NCI-H2196 treated with DMSO at 0.1 percent for 48 hours (cell line): ENCODE measurements at regions not wholly inside any gene's neighbourhood (a gene's known extent, or its start where the extent isn't known, plus 50 kb on each side); places are given as distances from the start of the nearest gene placed in this dataset.
"Not testable (repeated sequence)": the region's sequence is repeated elsewhere in the genome, so short reads cannot be mapped to it uniquely, and the experiment has no call there.

Source experiments
- DNase-seq: peaks from one replicate; lab custom pipeline; 2025; ENCODE audit not compliant: unreplicated experiment; lab: John Stamatoyannopoulos, UW

DNA sequence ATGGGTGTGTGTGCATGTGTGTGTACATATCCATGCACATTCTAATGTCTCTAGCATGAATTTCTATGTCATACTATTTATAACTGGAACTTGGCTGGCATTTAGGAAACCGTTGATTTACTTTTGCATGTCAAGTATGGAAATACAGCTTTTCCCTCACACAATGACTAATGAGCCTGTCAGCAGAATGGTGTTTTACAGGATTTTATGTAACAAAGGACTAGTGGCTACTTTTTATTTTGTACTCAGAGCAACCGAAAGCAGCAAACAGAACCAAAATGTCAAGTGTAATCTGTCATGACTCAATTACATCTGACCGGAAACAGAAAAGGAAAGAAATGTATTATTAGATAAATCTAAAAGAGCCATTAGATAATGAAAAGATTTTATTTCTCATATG is 1911.5 kb upstream of the AGA start:
- no peak for DNase-seq

DNA sequence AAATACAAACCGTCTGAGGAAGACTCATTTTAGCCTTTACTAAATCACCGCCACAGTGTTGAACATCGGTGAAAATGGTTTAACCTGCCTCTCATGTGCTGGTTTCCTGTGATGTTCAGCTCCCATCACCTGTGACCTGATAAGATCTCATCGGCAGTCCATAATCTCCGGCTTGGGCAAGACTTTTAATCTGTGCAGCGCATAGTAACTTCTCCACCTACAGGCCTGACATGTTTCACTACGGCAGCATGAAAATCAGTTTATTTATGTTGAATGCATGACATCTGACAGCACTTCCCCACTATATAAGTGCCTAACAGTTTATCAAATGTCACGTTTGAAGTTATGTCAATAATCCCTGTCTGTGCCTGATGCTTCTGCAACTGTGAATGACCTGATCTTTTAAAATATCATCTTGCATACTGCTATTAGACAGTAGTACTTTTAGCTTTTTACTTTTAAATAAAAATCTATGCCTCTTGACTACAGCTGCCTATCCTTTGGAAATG is 1919.8 kb upstream of the AGA start:
- DNase-seq: no peak

DNA sequence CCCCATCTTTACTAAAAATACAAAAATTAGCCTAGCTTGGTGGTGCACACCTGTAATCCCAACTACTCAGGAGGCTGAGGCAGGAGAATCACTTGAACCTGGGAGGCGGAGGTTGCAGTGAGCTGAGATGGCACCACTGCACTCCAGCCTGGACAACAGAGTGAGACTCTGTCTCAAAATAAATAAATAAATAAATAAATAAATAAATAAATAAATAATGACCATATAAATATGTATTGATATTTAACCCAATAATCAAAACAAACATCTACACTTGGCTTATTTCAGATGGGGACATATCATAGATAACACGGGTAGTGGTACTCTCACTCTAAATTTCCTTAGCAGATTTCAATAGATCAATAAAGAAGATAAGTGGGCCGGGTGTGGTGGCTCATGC is 1923.7 kb upstream of the AGA start:
- not testable (repeated sequence) for DNase-seq

DNA sequence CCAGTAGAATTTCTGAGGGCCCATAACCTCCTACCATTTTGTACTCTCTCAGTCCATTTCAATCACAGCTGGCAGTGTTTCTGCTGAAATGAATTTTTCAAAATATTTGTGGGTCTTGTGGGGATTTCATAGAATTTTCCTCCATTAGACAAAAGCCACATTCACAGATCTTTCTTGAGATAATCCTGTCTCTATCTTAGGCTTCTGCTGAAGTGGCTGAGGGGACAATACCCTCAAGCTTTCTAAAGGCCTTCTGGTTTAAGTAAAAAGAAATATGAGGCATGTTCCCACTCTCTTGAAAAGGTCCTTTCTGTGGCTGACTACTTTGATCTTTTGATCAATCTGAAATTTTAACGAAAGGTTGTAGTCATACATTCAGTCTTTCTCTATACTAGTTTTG is 1930.0 kb upstream of the AGA start:
- DNase-seq: no peak

DNA sequence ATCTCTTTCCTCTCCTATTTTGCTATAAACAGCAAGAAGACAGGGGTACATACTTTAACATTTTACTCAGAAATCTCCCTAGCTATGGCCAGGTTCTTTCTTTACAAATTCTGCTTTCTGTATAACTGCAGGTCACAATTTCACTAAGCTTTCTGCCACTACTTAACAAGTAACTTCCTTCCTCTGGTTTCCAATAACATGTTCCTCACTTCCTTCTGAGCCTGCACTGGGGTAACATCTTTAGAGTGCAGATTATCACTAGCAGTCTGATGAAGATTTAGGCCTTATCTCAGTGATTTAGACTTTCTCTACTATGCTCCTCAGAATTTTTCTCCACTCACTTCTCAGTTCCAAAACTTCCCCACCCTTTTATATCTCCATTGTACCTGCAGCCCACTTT is 1930.5 kb upstream of the AGA start:
- no peak for DNase-seq

DNA sequence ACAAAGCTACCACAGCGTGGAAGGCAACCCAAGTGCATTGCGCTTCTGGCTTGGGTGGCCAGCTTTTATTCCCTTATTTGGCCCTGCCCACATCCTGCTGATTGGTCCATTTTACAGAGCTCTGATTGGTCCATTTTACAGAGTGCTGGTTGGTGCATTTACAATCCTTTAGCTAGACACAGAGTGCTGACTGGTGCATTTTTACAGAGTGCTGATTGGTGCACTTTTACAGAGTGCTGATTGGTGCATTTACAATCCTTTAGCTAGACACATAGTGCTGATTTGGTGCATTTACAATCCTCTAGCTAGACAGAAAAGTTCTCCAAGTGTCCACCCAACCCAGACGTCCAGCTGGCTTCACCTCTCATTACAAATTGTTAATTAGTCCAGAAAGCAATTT is 1936.6 kb upstream of the AGA start:
- DNase-seq: not testable (repeated sequence)

DNA sequence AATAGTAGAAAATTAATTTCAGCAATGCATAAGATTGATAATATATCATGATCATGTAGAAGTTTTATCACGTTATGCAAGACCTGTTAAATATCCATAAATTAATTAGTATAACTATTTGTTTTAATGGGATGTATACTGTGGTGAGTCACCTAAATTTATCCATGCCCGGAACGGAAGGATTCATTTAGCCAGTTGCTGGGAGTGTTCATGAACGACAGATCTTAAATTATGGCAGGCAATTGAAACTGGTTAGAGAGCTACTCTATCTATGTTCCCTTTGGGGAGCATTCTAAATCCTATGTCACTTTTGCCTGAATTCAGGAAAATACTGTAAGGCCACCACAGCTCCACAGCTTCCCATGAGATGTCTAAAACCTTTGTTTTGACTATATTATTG is 1950.5 kb upstream of the AGA start:
- no peak for DNase-seq

DNA sequence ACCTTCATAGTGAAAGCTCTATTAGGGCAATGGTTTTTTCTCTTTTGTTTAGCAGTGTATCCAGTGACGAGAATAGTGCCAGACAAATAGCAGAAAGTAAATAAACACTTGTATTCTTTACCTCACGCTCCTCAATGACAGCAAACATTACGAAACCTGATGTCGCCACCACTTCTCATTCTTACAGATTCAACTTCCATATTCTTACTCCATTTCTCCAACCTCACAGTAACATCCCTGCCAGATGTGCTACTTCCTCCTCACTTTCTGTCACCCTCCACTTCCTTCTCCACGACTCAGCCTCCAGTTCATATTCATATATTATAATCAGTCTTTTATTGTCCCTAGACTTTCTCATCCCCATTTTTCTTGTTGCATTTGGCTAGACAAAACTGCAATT is 1956.2 kb upstream of the AGA start:
- DNase-seq: no peak

DNA sequence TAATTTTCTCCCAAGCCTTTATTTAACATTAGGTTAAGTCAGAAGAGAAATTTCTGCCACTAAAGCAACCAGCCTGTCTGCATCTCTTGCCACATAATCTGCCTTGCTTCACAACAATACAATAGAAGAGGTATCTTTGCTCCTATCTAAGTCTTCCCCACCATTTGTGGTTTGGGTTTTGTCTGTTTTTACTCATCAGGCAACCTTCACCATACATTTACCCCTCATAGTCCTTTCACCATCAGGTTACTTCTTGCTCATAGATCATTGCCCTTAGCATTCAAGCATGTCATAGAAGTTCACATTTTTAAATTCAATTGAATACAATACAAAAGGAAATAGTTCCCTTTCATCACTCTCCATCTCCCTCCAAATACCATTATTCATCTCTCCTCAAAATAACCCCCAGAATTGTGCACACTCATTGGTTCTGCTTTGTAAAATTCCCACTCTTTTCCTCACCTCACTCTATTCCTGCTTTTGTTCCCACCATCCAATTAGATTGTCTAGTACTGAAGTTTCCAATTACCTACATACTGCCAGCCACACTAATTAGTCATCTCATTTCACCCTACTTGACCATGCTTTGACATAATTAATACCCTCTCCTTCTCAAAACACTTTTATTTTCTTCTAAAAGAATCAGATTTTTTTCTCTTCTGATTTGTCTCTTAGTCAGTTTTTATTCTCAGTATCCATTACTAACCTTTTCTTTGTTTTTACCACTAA is 1957.0 kb upstream of the AGA start:
- no peak for DNase-seq

DNA sequence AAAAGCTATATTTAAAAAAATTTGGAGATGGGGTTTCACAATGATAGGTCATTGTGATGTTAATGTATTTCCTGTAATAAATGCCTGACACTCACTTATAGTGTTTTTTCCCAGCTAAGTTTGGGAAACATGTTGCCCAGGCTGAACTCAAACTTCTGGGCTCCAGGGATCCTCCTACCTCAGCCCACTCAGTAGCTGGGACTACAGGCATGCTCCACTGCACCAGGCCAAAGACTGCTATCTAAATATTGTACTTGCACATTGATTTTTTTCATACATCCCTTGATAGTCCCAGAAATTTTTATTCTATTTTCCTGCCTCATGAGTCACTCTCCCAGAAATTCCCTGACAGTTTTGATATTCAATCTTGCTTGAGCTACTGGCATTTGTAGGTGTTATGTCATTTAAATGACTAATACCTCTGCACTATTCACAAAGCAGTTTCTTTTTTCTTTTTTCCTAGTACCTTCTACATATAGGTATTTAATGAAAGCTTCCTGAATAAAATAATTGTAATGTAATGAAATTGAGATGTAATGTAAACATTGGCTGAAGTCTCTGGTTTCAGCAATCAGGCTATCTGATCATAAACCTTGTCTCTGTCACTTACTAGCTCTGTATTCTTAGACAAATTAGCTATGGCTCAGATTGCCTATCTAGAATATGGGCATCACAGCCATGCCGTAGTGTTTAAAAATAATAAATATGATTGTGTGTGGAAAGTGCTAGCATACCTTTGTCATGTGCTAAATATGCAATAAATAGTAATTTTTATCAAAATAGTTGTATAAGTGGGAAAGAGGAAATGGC is 1973.0 kb upstream of the AGA start:
- no peak for DNase-seq

DNA sequence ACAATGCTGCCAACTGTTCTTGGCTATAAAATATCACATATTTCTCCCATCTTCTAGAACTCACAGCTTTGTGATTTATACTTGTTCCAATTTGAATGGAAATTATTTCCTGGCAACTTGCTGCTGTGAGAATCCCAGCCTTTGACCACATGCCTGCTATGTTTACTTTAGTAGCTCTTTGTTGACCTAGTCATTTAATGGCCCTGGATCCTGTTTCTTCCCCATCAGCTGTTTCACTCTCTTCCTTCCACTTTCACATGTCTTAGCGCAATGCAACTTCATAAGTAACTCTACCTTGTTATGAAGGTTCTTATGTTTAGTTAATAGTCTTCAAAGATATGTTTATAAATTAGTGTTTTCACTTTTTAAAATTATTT is 1973.6 kb upstream of the AGA start:
- DNase-seq: no peak

DNA sequence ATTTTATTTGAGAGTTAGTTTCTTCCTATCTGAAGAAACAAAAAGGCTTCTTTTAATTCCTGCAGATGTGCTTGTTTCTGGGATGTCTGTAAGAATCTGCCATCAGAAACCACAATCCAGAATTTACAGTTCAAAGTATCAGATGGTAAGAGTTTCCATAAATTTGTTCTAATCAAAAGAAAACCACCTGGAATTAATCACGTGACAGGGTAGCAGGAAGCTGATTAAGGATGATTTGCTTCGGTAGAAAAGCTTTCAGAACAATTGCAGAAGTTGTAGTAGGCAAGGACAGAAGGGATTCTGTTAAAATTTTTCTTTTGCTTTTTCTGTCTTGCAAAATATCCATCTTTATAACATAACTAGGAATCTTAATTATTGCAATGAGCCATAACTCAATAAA is 1975.1 kb upstream of the AGA start:
- no peak for DNase-seq

DNA sequence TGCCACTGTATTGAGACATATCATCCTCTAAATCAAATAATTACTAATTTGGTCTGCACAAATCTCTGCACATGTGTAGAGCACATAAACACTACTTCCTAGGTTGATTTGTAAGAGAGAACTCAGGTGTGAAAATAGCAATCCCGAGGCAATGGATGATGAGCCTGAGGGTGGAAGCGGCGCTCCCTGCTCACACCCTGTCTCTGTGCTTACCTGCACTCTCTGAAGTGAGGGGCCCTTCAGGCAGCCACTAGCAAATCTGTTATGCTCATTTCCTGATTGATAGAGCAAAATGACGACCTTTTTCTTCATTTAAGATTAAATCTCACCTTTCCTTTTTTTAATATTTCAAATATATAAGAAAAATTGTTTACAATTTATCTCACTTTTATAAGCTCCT is 1995.7 kb upstream of the AGA start:
- no peak for DNase-seq

DNA sequence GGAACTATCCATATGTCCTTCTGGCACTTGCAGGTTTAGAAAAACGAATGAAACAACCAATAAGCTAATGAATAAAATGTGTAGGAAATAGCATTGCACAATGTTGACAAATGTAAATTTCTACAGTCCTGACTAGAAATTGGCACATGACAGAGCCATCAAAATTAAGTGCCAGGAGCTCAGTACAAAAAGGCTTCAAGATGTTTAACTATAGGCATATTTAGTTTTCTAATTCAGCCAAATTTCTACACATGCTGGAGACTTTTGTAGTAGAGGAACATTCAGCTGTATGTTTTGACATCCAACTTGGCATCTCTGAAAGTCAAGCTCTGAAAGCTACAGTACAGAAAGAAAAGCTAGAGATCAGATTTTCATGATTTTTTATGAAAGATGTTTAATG is 1999.4 kb upstream of the AGA start:
- no peak for DNase-seq

DNA sequence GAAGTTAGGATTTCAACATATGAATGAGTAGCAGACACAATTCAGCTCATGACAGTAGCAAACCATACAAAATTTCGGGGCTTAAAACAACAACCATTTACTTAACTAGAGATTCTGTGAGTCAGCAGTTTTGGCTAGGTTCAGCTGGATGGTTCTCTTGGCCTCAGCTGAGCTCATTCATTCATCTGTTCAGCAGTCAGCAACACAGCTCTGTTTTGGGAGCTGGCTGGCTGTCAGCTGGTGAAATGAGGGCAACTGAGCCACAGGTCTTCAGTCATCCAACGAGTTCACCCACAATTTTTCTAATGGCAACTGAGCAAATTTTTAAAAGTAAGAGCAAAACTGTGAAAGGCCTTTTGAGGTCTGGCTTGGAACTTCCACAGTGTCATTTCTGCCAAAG is 2005.1 kb upstream of the AGA start:
- no peak for DNase-seq

DNA sequence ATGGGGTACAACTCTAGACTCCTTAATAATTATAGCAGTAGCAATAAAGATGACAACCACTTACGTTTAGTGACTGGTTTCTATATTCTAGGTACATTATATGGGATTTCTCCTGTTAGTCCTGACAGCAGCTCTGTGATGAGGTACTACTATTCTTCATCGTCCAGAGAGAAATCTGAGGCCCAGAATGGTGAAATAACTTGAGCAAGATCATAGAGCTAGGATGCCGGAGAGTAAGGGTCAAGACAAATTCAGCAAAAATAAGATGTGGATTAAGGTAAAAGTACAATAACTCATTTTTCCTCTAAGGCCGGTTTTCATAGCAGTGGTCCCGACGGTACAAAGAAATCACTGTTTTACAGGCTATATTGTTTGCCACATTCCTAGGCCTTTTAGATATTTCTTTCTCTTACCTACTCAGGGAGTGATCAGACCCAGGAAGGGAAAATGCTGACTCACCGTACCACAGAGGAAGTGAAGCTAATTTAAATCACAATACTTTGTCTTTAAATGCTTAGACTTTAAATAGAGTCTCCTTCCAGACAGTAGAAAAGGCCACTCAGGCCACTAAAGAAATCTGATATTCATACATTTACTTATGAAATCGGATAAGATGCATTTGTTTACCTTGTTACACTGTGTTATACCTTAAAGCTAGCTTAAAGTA is 2023.0 kb upstream of the AGA start:
- DNase-seq: no peak

DNA sequence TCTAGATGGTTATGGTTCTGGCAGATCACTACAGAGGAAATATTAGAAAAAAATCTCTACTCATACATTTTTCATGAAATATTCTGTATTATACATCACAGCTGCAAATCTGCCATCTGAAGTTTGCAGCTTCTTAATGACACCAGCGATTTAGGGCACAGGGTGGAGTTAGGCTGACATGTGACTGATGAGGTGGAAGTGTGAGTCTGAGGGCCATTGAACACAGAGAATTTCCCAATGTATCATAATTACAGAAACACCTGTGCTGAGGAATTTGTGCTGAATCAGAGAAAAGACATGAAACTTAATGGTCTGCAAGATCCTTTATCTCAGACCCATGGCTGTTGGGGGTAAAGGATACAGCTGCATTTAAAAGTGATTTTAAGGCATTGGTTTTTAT is 2025.6 kb upstream of the AGA start:
- DNase-seq: no peak

DNA sequence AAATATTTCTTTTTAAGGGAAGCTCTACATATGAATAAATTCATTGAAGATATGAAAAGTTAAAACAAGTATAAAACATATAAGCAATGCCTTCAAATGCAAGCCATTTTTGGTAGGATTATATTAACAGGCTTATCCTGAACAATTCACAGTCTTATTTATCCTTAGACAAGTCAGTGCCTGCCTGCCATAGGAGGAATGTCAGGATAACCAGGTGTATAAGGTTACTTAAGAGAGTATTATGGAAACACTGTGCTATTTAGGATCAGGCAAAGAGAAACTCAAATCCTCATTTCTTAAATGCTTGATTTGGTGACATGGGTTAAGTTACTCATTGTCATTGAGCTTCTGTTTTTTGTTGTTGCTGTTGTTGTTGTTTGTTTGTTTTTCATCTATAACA is 2029.9 kb upstream of the AGA start:
- DNase-seq: no peak

DNA sequence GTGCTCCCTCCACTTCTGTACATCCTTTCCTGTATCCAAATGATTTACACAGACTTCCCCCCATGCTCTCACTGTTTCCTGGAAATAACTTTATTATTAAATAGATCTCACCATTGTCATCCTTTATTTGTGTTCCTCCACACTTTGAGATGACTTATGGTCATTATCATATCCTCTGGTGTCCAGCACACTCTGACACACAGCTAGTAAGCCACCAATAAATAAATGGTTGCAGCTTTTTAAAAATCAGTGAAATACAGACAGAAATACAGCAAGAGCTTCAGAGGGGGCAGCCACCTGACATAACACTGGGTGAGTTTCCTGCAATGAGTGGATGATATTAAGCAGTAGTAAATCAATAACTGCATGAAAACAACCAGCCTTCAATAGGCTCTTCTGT is 2036.4 kb upstream of the AGA start:
- no peak for DNase-seq

DNA sequence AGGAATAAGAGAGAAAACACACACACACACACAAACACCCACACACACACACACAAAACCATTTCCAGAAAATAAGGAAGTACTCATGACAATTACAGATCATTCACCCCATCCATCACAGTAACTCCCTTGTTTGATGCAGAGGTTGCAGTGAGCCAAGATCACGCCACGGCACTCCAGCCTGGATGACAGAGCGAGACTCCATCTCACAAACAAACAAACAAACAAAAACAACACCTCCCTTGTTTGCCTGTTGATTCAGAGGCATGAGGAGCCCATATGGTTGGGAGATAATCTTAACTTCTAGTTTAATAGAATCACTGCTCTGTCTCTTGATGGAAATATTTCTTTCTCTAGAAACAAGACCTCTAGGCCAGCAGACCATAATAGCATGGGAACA is 2043.5 kb upstream of the AGA start:
- DNase-seq: no peak

DNA sequence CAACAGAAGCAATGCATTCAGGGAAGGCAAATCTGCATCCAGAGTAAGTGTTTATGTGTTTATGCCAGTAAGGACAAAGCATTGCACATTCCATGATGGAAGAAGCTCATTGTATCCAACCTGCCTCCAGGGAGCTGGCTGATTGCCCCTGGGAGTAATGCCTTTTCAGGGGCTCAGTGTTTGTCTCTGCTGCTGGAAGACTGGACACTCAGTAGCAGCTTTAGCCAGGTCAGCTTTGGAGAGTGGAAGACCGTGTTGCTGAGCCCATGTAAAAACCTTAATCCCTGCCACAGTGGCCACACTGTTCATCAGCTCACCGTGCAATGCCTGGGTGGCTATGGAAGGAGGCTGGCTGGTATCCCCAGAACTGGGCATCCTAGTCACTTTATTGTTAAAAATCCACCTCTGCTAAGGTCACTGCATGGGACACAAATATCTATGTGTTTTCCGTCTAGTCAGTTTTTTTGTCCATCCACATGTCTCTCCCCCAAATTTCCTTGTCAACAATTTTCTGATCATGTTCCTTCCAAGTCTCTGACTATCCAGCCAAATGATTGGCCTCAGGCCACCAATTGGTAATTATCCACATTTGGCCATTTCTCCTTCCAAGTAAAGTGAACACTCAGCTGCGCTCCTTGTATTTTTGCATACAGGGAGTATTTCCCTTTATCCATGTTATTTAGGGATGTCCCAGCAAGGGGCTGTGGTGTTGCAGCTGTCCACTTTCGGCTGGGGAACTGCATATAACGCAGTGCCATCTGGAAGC is 2044.5 kb upstream of the AGA start:
- DNase-seq: no peak
